Mesothelial cell of epicardium (in vitro differentiated cells): ENCODE measurements at regions not wholly inside any gene's neighbourhood (a gene's known extent, or its start where the extent isn't known, plus 50 kb on each side); places are given as distances from the start of the nearest gene placed in this dataset.

Source experiments
- DNase-seq, 2 experiments: peaks; one replicate each; pipeline ENCODE4 v3.0.0; 2021; ENCODE audit warnings: low spot score in 2 of 2; ENCODE audit not compliant: unreplicated experiment in 2 of 2
- H3K27ac Mint-ChIP-seq: 2 replicates; pipeline ENCODE4 v1.8.0; 2021; ENCODE audit warnings: mixed read lengths
- H3K27me3 Mint-ChIP-seq: 2 replicates; pipeline ENCODE4 v1.8.0; 2021; ENCODE audit warnings: low read depth, mixed read lengths
- H3K36me3 Mint-ChIP-seq: 2 replicates; pipeline ENCODE4 v1.8.0; 2021; ENCODE audit warnings: mixed read lengths
- H3K4me1 Mint-ChIP-seq: 2 replicates; pipeline ENCODE4 v1.8.0; 2021; ENCODE audit warnings: mixed read lengths
- H3K4me3 Mint-ChIP-seq: 2 replicates; pipeline ENCODE4 v1.8.0; 2021; ENCODE audit warnings: mild to moderate bottlenecking, moderate library complexity, mixed read lengths
- H3K9me3 Mint-ChIP-seq: 2 replicates; pipeline ENCODE4 v1.8.0; 2021; ENCODE audit warnings: mixed read lengths
- TF ChIP-seq, protein P1 (sequence below): fragments of 200-600 bp; sonication (generic); IDR thresholded peaks from one replicate; pipeline ENCODE4 v1.5.0; 2021; ENCODE audit warnings: antibody characterized with exemption; ENCODE audit not compliant: unreplicated experiment

DNA sequence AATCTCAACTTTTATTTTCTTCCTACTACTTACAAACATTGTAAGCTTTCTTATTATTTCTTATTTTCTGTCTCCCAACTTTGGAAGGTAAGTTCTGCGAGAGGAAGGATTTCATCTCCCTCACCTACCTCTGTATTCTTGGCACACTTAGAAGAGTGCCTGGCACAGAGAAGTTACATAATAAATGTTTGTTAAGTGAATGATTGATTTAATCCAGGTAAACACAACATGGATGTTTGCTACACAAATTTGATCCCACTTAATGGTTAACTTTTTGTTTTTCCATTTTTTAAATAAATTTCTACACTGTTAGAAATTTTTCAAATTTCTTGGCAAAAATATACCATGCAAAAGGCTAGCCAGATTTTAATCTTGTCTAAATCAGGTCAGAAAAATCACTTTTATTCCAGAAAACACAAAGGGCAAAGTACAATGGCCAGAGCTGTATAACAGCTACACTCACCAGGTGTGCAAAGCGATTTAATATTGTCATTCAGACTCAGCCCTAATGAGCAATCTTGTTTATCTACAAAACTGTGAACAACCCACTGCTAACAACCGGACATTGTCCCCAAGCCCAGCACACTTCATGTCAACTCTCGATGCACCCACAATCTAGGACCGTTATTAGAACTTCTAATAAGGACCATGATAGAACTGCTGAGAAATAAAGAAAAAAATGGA lies 222.1 kb upstream of the EEA1 start:
- Mint-ChIP-seq H3K9me3 (peaks cover 4% of the 10 kb centered on the region), H3K4me1 (peaks cover 16% of the 10 kb centered on the region), H3K36me3 (no peaks in the 10 kb centered on the region), H3K27ac (no peak overlapping the region), H3K4me3 (no peak overlapping the region), H3K27me3 (no peaks in the 10 kb centered on the region)
- TF ChIP-seq, protein P1, sequence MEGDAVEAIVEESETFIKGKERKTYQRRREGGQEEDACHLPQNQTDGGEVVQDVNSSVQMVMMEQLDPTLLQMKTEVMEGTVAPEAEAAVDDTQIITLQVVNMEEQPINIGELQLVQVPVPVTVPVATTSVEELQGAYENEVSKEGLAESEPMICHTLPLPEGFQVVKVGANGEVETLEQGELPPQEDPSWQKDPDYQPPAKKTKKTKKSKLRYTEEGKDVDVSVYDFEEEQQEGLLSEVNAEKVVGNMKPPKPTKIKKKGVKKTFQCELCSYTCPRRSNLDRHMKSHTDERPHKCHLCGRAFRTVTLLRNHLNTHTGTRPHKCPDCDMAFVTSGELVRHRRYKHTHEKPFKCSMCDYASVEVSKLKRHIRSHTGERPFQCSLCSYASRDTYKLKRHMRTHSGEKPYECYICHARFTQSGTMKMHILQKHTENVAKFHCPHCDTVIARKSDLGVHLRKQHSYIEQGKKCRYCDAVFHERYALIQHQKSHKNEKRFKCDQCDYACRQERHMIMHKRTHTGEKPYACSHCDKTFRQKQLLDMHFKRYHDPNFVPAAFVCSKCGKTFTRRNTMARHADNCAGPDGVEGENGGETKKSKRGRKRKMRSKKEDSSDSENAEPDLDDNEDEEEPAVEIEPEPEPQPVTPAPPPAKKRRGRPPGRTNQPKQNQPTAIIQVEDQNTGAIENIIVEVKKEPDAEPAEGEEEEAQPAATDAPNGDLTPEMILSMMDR: no peak
- DNase-seq: no peak

DNA sequence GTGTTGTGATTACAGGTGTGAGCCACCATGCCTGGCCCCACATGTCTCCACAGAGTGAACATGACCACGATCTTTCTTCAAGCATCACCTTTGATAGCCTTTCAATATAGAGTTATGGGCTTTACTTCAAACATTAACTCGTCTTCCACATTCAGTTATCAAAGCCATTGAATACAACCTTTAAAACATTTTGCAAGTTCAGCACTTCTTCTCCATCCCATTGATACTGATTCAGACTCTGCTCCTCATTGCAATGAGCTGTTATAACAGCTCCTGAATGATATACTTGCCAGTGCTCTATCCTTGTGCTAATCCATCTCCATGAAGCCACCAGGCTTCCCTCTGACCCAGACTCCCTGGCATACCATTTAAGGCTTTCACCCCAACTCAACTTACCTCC lies 223.5 kb upstream of the EEA1 start:
- H3K4me3 Mint-ChIP-seq: no peak overlapping the region
- no peak overlapping the region for H3K27ac Mint-ChIP-seq
- no peaks in the 10 kb centered on the region for H3K36me3 Mint-ChIP-seq
- TF ChIP-seq, protein P1: no peak
- peaks cover 8% of the 10 kb centered on the region for H3K9me3 Mint-ChIP-seq
- DNase-seq: no peak
- no peaks in the 10 kb centered on the region for H3K27me3 Mint-ChIP-seq
- H3K4me1 Mint-ChIP-seq: peaks cover 15% of the 10 kb centered on the region

DNA sequence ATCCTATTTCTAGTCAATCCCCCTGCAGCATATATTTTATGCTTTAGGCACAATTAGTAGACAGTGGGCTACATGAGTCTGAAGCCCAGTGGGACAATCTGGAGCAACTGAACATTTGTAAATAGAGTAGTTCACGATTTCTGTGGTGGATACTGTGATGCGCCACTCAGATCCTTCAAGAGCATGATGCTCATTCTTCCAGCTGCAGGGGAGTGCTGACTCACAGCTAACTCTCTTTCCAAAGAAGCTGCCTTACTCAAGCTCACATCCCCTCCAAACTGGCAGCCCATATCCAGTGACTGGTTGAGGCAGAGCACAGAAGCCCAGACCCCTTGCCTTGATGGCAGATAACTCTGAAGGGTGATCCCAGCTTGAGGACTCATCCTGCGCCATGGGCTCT lies 224.2 kb upstream of the EEA1 start:
- Mint-ChIP-seq H3K27me3 (no peaks in the 10 kb centered on the region), H3K27ac (no peak overlapping the region), H3K4me1 (peaks cover 10% of the 10 kb centered on the region), H3K4me3 (no peak overlapping the region), H3K36me3 (peaks cover 3% of the 10 kb centered on the region), H3K9me3 (peaks cover 14% of the 10 kb centered on the region)
- DNase-seq: no peak
- TF ChIP-seq, protein P1: no peak

DNA sequence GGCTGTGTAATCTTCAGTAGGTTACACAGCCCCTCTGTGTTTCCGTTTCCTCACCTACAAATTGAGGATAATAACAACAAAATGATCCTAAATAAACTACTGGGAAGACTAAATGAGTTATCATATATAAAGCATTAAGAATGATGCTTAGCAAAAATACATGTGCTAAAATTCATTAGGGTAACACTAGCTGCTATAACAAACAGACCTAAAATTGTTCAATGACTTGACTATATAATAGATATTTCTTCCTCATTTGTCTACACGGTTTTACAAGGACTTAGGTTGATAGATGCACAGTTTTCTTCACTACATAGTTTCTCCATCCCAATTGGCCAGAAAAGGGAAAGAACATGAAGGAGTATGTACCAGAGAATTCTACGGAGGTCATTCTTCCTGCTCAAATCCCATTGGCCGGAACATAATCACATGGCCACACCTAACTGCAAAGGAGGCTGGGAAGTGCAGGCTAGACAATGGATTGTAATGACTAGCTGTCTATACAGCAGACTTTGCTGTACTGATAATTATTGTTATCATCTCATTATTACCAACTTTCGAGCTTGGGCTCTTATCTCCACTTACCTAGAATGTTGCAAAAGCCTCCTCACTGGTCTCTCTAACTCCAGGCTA lies 223.5 kb upstream of the NUDT4 start:
- TF ChIP-seq, protein P1: no peak
- Mint-ChIP-seq H3K4me1 (peaks cover 6% of the 10 kb centered on the region), H3K27me3 (no peaks in the 10 kb centered on the region), H3K36me3 (peaks cover 3% of the 10 kb centered on the region), H3K27ac (no peak overlapping the region), H3K4me3 (no peak overlapping the region), H3K9me3 (peaks cover 21% of the 10 kb centered on the region)
- no peak for DNase-seq

DNA sequence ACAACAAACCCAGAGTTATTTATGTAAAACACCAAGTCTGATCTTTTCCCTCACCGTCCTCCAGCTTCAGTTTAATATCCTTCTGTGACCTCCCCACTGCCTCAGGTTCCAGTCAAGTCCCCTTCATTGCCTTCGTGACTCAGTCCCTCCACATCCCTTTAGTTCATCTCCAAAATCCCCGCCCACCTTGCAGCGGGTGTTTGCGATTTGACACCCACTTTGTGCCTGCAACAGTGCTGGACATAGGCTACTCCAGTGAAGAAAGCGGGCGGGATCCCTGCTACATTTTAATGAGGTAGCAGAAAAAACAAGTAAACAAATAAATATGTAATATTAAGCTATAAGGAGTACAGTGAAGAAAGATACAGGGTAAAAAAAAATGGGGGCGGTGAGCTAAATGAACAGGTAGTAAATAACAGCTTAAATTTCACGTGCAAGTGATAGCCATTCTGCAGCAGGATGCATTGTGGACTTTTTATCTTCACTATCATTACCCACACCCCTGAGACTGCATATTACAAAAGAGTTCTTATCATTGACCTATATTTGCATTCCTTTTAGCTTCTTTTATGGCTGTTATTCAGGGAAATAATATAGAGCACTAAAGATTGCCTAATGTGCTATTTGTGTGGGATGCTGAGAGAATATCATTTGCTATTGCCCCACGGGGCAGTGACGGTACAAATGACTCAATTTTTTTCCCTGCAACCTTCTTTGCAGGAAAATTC lies 222.8 kb upstream of the NUDT4 start:
- Mint-ChIP-seq H3K9me3 (peaks cover 23% of the 10 kb centered on the region), H3K36me3 (peaks cover 3% of the 10 kb centered on the region), H3K4me3 (no peak overlapping the region), H3K27ac (no peak overlapping the region), H3K27me3 (no peaks in the 10 kb centered on the region), H3K4me1 (peaks cover 6% of the 10 kb centered on the region)
- TF ChIP-seq, protein P1: no peak
- no peak for DNase-seq
